ENCODE measurements at regions not wholly inside any gene's neighbourhood (a gene's known extent, or its start where the extent isn't known, plus 50 kb on each side); places are given as distances from the start of the nearest gene placed in this dataset.

- Histone ChIP-seq H3K9me3 (ENCODE audit: low read length) (no peaks in the 10 kb centered on the region), H3K4me1 (ENCODE audit: insufficient read depth, low read length, severe bottlenecking) (no peaks in the 10 kb centered on the region), H3K9ac (ENCODE audit: low read length) (no peak overlapping the region), H3K9me2 (ENCODE audit: low read depth, low read length) (no peaks in the 10 kb centered on the region), H3K27me3 (ENCODE audit: insufficient read depth, low read length) (no peaks in the 10 kb centered on the region), H3K27ac (ENCODE audit: low read depth, low read length, poor library complexity, severe bottlenecking) (no peak overlapping the region), H2AFZ (ENCODE audit: low read length) (no peak overlapping the region), H3K36me3 (ENCODE audit: insufficient read depth, low read length) (no peaks in the 10 kb centered on the region), H3F3A (ENCODE audit: insufficient read depth, low read length) (no peaks in the 10 kb centered on the region), H3K4me2 (ENCODE audit: low read length) (no peak overlapping the region), H3K4me3 (ENCODE audit: low read depth, low read length, poor library complexity, severe bottlenecking) (no peak overlapping the region), H4K20me1 (ENCODE audit: insufficient read depth, low read length) (no peaks in the 10 kb centered on the region), H3K79me2 (ENCODE audit: insufficient read depth, low read length) (no peaks in the 10 kb centered on the region)
- TF ChIP-seq CTCF (IDR thresholded peaks at IDR 0.05; ENCODE audit: low read length), result no peak
These were observed 146.9 kb upstream of the VGLL2 start for GRCh38 chr6:117118490-117118889.

GRCh38 chr6:117126213-117126612, 139.1 kb upstream of the VGLL2 start:
- Histone ChIP-seq H3K36me3 (ENCODE audit: insufficient read depth, low read length) (no peaks in the 10 kb centered on the region), H4K20me1 (ENCODE audit: insufficient read depth, low read length) (no peaks in the 10 kb centered on the region), H3K4me2 (ENCODE audit: low read length) (no peak overlapping the region), H3K9me3 (ENCODE audit: low read length) (no peaks in the 10 kb centered on the region), H3K27ac (ENCODE audit: low read depth, low read length, poor library complexity, severe bottlenecking) (no peak overlapping the region), H3K27me3 (ENCODE audit: insufficient read depth, low read length) (no peaks in the 10 kb centered on the region), H3K9me2 (ENCODE audit: low read depth, low read length) (no peaks in the 10 kb centered on the region), H3K4me3 (ENCODE audit: low read depth, low read length, poor library complexity, severe bottlenecking) (no peak overlapping the region), H3K4me1 (ENCODE audit: insufficient read depth, low read length, severe bottlenecking) (no peaks in the 10 kb centered on the region), H3F3A (ENCODE audit: insufficient read depth, low read length) (no peaks in the 10 kb centered on the region), H2AFZ (ENCODE audit: low read length) (no peak overlapping the region), H3K9ac (ENCODE audit: low read length) (no peak overlapping the region), H3K79me2 (ENCODE audit: insufficient read depth, low read length) (no peaks in the 10 kb centered on the region)
- TF ChIP-seq CTCF (IDR thresholded peaks at IDR 0.05; ENCODE audit: low read length) (no peak), EZH2 (IDR thresholded peaks at IDR 0.05; ENCODE audit: borderline replicate concordance, low read length) (no peak)

- Histone ChIP-seq H4K20me1 (ENCODE audit: insufficient read depth, low read length) (no peaks in the 10 kb centered on the region), H3K27me3 (ENCODE audit: insufficient read depth, low read length) (no peaks in the 10 kb centered on the region), H3K4me3 (ENCODE audit: low read depth, low read length, poor library complexity, severe bottlenecking) (no peak overlapping the region), H3K27ac (ENCODE audit: low read depth, low read length, poor library complexity, severe bottlenecking) (no peak overlapping the region), H3K36me3 (ENCODE audit: insufficient read depth, low read length) (no peaks in the 10 kb centered on the region), H3K9ac (ENCODE audit: low read length) (no peak overlapping the region), H3K4me1 (ENCODE audit: insufficient read depth, low read length, severe bottlenecking) (no peaks in the 10 kb centered on the region), H3F3A (ENCODE audit: insufficient read depth, low read length) (no peaks in the 10 kb centered on the region), H2AFZ (ENCODE audit: low read length) (no peak overlapping the region), H3K4me2 (ENCODE audit: low read length) (no peak overlapping the region), H3K79me2 (ENCODE audit: insufficient read depth, low read length) (no peaks in the 10 kb centered on the region), H3K9me2 (ENCODE audit: low read depth, low read length) (no peaks in the 10 kb centered on the region), H3K9me3 (ENCODE audit: low read length) (no peaks in the 10 kb centered on the region)
- TF ChIP-seq CTCF (IDR thresholded peaks at IDR 0.05; ENCODE audit: low read length) (no peak), EZH2 (IDR thresholded peaks at IDR 0.05; ENCODE audit: borderline replicate concordance, low read length) (no peak)
These were observed 137.3 kb upstream of the VGLL2 start for GRCh38 chr6:117128052-117128451.
